HG02973 (cell line): ENCODE measurements at regions not wholly inside any gene's neighbourhood (a gene's known extent, or its start where the extent isn't known, plus 50 kb on each side); places are given as distances from the start of the nearest gene placed in this dataset.
"Not testable (repeated sequence)": the region's sequence is repeated elsewhere in the genome, so short reads cannot be mapped to it uniquely, and the experiment has no call there.

Experiments used
- ATAC-seq: cut with Tn5 transposase; IDR thresholded peaks from one replicate; pipeline ENCODE4 v1.9.1; 2021; ENCODE audit warnings: moderate library complexity; ENCODE audit not compliant: unreplicated experiment

DNA sequence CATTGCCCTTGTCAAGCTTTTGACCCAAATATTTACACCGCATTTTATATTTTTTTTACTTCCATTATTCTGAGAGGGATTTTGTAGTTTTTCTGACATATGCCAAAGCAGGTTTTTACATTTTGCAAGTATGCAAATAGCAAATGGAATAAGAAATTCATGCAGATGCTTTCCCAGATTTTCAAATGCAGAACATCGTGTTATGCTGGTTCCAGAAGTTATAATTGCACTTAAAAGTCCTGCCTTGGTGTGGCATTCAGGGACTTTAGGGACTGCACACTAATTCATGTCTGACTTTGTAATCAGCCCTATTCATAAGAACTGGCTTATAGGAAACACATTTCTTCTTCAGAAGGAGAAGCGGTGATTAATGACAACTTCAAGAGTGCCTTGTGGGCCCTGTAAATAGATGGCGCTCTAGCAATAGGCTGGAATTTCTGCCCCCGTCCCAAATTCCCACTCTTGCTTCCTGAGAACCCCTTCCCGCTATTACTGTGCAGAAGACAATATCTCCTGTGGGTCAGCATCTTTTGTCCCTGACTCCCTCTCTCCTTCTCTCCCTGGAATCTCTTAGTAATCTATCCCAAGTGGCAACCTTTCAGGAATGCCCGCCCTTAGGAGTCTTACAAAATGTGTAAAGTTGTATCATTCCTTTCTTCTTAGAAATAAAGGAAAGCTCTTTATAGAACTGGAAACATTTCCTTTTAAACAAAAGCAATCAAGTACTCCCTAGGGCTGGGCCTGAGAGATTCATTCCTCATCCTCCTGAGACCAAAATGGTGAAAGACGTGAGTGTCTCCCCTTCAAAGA, 264.0 kb downstream of the INHBA start:
- no peak for ATAC-seq

DNA sequence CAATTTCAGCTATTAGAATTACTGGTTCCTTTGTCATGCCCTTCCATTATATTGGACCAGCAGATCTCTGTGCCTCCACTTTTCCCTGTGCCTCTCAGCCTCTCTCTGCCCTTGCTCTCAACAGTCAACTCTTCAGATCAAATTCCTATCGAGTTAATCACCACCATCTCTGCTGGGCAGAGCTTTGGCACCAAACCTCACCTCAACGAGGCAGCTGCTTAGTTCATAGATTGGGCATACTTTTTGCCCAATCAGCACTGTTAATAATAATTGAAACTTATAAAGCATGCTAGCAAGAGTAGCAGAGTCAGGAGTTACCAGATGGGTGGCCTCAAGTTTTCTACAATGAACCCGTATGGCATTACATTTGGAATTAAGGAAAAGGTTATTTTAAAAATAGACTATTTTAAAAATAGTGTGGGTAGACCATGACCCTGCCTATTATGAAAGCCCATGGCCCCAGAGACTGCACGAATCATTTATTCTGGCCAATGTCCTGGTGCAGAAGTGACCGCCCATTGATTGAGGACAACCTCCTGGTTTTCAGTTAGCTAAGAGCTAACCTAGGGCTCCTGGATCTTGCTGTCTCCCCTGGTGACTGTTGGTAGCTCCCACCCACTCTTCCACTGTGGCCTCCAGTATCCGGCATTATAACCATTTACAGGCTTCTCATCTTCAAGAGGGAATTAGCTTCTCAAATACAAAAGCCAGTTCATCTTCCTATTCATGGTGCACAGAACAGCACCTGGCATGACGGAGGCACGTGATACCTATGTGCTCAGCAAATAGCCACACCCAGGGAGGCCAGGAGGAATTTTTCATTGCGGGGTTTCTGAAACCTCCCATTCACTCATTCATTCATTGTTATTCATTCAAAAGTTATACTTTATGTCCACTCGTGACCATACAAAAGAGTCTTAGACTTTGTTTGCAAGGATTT, 265.4 kb downstream of the INHBA start:
- no peak for ATAC-seq

DNA sequence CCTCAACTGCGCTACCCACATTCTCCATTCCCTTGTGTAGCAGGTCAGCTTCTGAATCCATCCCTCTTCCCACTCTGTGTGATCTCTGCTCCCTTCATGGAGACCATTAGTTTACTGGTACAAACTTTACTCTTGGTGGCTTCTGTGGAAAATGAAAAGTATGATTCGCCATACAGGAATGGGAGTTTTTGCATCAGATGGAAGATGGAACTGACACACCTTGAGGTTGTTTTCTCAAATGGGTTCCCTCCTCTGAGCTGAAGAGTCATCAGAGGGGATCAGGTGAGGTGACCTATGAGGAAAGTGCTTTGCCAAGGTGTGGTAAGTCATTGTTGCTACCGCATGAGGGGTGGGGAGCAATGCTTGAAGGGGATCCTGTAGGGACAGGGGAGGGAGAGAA, 266.8 kb downstream of the INHBA start:
- ATAC-seq = no peak

DNA sequence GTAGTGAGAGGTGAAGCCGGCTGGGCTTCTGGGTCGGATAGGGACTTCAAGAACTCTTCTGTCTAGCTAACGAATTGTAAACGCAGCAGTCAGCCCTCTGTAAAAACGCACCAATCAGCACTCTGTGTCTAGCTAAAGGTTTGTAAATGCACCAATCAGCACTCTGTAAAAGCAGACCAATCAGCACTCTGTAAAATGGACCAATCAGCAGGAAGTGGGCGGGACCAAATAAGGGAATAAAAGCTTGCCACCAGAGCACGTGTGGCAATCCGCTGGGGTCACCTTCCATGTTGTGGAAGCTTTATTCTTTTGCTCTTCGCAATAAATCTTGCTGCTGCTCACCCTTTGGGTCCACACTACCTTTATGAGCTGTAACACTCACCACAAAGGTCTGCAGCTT, 267.9 kb downstream of the INHBA start:
- not testable (repeated sequence) for ATAC-seq

DNA sequence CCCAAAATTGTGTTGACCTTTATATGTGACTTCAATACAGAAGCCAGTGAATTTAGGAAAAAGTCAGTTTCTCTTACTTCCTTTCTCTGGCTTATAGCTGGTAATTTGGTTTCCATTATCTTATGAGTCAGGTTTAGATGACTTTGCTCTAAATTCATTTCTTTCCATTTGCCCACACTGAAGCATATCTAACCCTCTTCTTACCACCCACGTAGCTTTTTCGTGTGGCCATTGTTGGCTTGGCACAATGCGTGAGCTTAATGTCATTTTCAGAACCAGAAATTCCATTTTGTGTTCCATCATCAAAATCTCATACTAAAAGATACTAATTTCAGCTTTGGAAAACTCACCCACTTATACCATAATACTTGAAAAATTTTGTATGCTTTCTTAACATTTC, 271.2 kb downstream of the INHBA start:
- no peak for ATAC-seq

DNA sequence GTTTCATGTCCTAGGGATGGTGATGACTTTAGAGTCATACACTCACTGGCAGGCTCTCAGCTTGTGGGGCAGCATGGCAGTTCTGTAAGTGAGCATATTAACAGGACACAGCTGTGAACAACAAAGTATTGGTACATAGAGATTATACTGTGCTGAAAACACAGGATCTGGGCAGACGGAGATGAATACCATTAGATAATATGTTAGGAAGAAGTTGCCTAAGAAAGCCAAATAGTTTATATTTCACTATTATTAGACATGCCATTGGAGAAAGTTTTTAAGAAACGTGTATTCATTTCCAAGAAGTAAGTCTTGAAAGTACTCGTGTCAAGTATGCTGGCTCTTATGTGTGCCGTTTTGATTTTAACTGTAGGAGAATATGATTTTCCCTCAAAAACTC, 274.5 kb downstream of the INHBA start:
- ATAC-seq = no peak

DNA sequence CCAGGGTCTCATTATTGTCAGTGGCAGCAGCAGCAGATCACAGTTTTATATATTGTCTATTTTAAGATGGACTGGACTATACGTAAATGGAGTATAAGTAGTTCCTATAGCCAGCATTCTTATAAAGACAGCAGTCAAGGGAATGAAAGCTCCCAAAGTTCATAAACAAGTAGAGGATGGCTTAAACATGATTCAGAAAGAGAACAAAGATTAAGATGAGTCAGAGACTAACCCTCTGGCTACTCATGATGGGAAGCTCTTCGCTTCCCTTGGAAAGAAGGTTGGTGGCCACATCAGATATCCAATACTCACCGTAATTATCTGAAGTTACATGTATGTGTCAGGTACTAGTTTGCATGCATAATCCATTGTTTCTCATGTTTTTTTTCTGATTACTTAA, 277.0 kb downstream of the INHBA start:
- ATAC-seq = no peak

DNA sequence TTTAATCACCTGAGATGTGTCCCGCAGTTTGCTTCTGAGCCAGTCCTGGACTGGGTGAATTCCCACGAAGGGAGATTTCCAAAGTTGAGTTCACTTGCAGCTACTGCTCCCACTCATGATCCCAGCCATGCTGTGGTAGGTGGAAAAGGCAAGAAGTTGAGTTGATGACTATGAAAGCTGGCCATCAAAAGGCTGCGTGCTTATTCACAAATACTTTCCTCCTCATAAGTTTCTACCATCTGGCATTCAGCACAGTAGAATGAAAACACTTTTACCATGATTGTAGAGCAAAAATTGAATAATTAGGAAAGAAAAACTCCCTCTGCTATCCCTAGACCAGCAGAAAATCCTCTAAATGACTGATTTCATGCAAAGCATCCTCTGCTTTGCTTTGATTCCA, 281.8 kb downstream of the INHBA start:
- no peak for ATAC-seq

DNA sequence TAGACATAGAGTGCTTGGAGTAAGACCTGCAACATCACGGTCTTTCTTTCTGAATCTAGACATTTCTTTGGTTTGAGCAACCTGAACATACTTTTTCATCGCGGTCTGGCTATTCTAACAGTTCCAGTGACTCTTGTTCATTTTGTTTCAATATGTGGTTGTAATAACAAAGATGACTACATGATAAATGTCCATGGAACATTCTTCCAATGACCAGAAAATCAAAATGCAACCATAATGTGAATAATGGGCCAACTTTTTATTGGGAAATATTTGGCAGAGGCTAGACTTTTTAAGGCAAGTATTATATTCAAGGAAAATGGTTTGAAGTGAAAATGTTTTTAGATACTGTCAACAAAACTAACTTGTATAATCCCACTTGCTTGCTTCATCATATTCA, 282.5 kb downstream of the INHBA start:
- ATAC-seq = no peak

DNA sequence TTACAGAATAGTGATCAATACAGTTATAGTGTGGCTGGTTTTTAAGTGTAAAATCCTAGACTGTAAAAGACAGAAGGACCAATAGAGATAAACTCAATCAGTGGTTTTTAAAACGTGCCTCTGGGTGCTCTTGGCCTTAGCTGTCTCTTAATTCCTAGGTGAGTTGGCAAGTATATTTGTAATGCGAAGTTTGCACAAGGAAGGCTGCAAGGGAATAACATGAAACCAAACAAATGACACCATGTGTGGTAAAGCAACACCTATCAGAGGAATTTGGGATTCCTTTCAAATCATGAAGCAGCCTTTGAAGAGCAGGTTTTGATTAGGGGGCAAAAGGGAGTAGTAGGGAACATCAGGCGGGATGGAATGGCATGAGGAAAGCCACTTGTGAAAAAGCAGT, 284.6 kb downstream of the INHBA start:
- ATAC-seq = no peak

DNA sequence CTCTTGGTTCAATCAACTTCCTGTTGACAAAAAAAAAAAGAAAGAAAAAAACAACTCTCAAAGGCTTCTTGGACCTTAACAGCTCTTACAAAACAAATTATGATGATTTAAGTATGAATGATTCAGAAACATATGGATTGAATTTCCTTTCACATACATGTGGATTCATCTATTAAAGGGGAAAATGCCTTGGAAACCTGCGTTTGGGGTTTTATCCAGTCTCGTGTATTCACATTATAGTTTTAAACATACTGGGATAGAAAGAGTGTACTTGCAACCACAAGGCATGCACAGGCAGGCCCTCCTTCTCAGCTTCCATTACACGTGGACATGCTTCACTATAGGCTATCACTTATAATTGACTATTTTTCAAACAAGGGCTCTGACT, 286.7 kb downstream of the INHBA start:
- ATAC-seq = no peak

DNA sequence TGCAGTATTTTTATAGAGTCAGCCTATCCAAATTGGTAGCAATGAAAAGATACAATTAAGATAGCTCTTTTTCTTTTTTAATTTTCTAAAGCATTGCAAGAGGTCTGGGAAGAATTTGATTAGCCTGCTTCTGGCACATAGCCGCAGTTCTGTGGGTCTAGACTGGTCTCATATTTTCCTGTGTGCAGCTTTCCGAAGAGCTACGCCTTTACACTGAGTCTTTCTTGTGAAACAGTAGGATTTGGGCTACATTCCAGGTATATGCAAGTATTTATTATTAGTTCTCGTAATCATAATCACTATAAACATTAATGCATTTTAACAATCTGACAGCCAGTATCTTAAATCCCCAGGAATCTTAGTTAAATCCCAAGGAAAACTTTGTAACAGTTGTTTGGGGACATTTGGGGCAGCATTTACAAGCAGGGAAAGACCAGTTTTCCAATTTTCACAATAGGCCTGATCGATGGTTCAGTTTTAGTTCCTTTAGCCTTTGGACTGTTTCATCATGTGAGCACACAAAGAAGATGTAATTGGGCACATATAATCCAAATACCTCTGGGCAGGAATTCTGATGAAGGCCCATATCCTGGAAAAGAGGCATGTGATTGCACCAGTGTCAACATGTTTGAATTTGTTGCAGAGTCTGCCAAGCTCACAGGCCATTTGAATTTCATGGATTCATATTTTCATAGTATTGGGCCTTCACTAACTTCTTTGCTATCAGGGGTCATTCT, 287.3 kb downstream of the INHBA start:
- ATAC-seq = no peak

DNA sequence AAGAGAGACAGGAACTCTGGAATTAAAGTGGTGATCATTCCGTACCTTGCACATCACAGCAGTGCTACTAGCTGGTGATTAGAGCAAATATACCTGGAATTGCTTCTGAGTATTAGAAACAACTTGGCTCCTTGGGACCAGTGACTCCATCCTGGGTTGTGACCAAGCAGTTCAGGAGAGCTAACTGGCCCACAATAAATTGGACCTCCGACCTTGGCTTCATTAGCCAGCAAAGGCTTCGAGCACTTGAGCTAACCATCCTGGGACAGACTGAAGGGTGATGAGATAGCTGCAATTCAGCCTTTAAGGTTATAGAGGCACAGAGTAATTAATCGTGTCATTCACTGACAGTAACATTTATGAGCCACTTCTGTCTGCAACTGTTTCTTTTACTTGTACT, 287.8 kb downstream of the INHBA start:
- no peak for ATAC-seq

DNA sequence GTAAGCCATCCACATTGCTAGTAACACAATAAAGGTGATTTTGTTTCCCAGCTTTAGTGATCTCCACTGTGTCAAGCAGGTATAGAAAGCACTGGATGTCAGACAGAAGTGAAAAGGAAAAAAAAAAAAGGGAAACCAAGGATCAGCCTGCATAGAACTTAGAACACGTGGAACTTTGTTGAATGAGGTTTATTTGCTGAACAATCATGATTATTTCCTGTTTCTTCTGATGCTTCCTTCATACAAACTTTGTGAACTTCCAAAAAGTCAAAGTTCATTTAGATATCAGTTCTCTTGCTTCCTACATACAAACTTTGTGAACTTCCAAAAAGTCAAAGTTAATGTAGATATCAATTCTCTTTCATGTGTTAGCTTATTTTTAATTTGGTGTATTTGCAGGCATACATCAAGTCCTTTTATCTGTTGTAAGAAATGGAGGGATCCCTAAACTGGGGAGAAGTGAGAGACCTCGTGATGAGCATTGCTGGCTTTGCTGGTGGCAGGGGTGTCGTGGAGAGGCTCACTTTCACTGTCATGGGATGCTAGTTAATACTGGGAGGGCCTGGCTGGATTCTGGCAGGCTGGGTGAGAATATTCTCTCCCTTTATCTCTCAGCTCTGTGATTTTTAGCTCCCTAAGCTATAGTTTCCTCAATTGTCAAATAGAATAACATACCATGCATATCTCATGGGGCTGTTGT, 298.4 kb downstream of the INHBA start:
- ATAC-seq = no peak

DNA sequence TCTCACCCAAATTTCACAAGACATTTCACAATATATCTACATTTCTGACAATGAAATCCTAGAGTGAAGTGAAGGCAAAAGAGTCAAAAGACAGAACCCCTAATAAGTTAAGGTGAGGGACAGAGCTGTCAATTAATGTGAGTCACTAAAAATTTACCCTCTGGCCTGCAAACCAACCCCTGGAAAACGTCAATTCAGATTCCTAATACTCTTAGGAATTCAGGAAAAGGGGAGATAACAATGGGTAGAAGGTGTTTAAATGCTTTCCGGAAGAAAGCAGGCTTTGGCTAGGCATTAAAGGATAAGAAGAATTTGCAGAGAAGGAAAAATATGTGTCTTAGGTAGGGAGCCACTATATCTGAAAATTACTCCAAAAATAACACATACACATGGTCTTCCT, 299.6 kb downstream of the INHBA start:
- ATAC-seq = no peak

DNA sequence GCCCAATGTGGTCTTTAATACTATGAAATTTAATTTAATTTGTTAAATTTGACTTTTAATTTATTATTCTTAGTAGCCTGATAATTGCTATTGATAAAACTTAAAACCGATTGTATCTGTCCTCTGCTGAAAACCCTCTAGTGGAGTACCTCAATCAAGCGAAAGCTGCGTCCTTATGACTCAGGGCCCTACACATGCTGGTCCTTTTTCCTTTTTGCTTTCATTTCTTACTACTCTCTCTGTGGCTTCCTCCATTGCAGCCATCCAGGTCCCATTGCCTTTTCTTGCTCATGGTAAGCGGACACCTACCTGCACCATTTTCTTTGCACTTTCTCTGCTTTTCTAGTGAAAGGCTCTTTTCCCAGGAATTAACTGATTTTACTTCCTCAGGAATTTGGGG, 301.1 kb downstream of the INHBA start:
- ATAC-seq = no peak

DNA sequence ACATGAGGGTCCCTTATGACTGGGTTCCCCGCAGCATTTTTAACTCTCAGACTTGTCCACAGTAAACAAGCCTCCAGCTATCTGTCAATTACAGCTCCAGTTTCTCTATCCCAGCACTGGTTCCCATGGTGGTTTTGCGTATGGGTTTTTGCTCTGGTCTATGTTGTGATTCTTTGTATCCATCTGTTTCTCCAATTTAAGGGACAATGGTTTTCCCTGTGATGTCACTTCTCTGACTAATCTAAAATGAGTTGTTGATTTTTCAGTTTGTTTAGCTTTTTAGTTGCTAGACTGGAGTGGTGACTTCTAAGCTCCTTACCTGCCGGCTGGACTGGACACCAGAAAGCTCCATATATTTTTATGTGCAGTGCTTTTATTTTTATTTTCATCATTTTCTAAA, 303.7 kb downstream of the INHBA start:
- ATAC-seq = no peak

DNA sequence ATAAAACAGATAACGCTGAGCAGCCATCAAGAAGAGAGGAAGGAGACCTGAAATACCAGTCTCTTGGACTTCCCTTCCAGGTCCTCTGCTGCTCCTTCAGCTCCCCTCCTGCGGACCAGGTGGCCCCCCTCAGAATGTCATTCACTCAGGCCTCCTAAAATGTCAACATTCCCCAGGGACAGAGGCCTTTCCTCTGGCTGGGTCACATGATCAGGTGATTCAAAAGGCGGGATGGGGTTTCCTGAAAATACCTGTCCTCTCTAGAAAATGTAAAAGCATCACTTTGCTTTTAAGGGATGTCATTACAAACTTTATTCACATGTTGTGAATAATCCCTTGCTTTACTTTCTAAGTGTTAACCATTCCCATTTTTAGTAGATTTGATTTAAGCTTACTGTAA, 311.1 kb downstream of the INHBA start:
- ATAC-seq = no peak

DNA sequence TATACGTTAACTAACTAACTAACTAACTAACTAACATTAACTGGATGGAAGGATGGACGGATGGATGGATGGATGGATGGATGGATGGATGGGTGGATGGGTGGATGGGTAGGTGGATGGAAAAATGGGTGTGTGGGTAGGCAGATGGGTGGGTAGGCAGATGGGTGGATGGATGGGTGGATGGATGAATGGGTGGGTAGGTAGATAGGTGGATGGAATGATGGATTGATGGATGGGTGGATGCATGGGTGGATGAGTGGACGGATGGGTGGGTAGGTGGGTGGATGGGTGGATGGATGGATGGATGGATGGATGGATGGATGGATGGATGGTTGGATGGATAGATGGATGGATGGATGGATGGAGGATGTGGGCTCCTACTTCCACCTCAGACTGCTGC, 314.0 kb downstream of the INHBA start:
- not testable (repeated sequence) for ATAC-seq

DNA sequence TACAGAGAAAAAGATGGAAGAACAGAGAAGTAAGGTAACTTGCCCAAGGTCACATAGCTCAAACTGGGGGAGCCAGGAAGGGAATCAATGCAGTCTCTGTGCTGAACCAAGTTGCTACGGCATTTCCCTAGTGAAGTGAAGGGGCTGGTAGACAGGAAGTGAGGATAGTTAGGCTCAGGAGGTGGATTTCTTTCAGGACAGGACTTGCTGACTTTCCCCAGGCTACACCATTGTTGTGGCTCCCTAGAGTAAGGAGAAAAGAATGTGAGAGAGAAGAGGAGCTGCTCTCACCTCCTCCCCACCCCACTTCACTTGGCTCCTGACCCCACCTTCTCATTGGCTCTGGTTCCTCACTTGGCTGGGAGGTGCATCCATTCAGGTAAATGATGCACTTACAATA, 316.9 kb downstream of the INHBA start:
- ATAC-seq = no peak

DNA sequence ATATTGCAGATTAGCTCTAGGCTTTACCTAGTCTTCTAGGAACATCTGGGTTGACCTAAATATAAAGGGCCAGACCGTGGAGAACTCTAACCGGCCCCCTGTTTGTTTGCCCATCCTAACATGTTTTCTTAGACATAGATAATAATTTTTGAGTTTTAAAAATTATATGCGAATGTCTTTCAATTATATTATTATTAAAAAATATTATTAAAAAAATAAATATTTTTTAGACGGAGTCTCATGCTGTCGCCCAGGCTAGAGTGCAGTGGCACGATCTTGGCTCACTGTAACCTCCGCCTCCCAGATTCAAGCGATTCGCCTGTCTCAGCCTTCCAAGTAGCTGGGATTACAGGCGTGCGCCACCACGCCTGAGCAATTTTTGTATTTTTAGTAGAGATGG, 318.5 kb downstream of the INHBA start:
- ATAC-seq = no peak
